ENCODE measurements at regions not wholly inside any gene's neighbourhood (a gene's known extent, or its start where the extent isn't known, plus 50 kb on each side); places are given as distances from the start of the nearest gene placed in this dataset.

GRCh38 chr7:19262826-19263225 lies 117.6 kb upstream of the FERD3L start:
- TF ChIP-seq POLR2AphosphoS5 (IDR thresholded peaks at IDR 0.05; ENCODE audit: low read depth, low read length) (no peak), CTCF (IDR thresholded peaks at IDR 0.05) (no peak), EP300 (IDR thresholded peaks at IDR 0.05; ENCODE audit: borderline replicate concordance in 1 of 2, low read depth in 1 of 2, low read length in 1 of 2) (no peak), RXRA (IDR thresholded peaks at IDR 0.05; ENCODE audit: borderline replicate concordance, low read depth) (no peak), GABPA (IDR thresholded peaks at IDR 0.05; ENCODE audit: low read depth) (no peak)
